Fibroblast of peridontal ligament (primary cell): ENCODE measurements at regions not wholly inside any gene's neighbourhood (a gene's known extent, or its start where the extent isn't known, plus 50 kb on each side); places are given as distances from the start of the nearest gene placed in this dataset.

Source experiments
- DNase-seq: peaks from one replicate; pipeline ENCODE4 v3.0.0-alpha.2; 2010; ENCODE audit errors: extremely low read depth

GRCh38 chr2:120976501-120977307 lies 241.0 kb downstream of the GLI2 start:
- no peak for DNase-seq

- DNase-seq, result no peak
These were observed 242.1 kb downstream of the GLI2 start for GRCh38 chr2:120977582-120978358.

GRCh38 chr2:120978359-120979050 lies 242.8 kb downstream of the GLI2 start:
- no peak for DNase-seq

- no peak for DNase-seq
These were observed 243.7 kb downstream of the GLI2 start for GRCh38 chr2:120979398-120979797.

GRCh38 chr2:120979921-120980320 lies 244.3 kb downstream of the GLI2 start:
- no peak for DNase-seq

GRCh38 chr2:120981443-120981842 lies 245.8 kb downstream of the GLI2 start:
- no peak for DNase-seq

GRCh38 chr2:120982598-120982997 lies 246.9 kb downstream of the GLI2 start:
- DNase-seq, result no peak

GRCh38 chr2:120983344-120983743 lies 247.7 kb downstream of the GLI2 start:
- no peak for DNase-seq

GRCh38 chr2:120984046-120984445 lies 248.4 kb downstream of the GLI2 start:
- DNase-seq, result no peak

GRCh38 chr2:120984452-120985173 lies 248.9 kb downstream of the GLI2 start:
- no peak for DNase-seq

GRCh38 chr2:120985174-120985996 lies 249.7 kb downstream of the GLI2 start:
- no peak for DNase-seq

GRCh38 chr2:120985997-120986651 lies 250.5 kb downstream of the GLI2 start:
- DNase-seq, result no peak

- no peak for DNase-seq
These were observed 251.4 kb downstream of the GLI2 start for GRCh38 chr2:120986898-120987650.

- DNase-seq, result no peak
These were observed 252.5 kb downstream of the GLI2 start for GRCh38 chr2:120988051-120988699.

GRCh38 chr2:120988700-120989511 lies 253.2 kb downstream of the GLI2 start:
- DNase-seq, result no peak

GRCh38 chr2:120989512-120990441 lies 254.1 kb downstream of the GLI2 start:
- no peak for DNase-seq

GRCh38 chr2:120990451-120990871 lies 254.8 kb downstream of the GLI2 start:
- DNase-seq, result no peak
